HG02571 (cell line): ENCODE measurements at regions not wholly inside any gene's neighbourhood (a gene's known extent, or its start where the extent isn't known, plus 50 kb on each side); places are given as distances from the start of the nearest gene placed in this dataset.

Source experiments
- ATAC-seq: cut with Tn5 transposase; IDR thresholded peaks from one replicate; pipeline ENCODE4 v1.9.1; 2021; ENCODE audit warnings: mild to moderate bottlenecking, moderate library complexity; ENCODE audit not compliant: unreplicated experiment

GRCh38 chr2:60067006-60067405 is 486.4 kb downstream of the BCL11A start:
- ATAC-seq: no peak

DNA sequence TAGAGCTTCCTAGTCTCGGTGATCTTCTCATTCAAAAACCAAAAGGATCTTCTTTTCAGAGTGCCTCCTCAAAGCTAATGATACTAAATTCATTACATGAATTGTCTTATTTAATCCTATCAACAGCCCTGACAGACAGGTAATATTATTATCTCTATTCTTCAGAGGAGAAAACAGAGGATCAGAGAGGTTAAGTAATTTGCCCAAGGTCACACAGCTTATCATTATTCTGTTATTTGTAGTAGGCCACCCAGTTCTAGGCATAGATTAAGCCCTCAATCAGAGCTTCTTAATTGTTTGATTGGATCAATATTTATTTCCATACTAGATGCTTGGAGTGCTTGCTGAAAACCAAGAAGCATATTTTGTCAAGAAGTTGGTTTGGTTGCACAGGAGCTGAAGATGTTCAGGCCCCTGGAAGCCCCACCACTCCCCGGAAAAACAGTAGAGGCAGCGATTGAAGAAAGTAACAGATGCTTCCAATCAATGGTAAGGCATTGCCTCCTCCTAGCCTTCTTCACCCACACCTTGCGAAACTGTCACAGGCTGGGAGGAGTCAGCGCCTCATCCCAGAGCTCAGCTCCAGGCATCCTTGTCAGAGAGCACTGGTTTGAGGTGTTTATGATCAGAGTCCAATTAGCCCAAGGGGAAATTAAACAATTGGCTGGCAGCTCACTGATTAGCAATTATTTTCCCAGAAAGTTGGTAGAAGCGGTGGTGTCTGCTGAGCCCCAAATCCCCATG is 487.2 kb downstream of the BCL11A start:
- no peak for ATAC-seq

DNA sequence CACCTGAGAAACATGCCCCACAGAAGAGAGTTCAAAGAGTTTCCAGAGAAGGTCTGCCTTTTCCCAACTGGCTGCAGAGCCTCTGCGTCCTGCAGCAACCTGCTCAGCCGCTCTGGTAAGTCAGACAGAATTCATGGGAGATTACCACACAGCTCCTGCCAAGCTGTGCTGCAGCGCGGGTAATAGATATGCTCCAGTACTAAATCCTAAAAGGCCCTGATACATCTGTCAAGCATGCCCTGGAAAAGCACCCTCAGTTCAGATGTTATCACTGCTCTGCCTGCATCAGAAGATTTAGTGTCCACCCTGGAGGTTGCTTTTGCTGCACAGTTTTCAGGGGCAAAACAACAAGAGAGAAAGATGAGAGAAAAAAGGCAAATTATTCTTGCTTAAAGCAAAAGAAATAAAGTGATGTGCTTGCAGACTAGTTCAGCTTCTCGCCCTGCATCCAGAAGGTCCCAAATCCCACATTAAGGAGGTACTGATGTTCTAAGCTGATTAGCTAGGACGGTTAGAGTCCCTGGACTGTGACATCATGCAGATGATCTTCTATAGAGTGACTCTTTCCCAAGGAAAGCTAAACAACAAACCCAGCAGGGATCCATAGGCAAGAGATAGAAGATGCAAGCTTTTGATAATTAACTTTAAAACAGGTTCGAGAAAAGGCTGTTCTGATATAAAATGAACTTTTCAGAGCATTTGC is 488.6 kb downstream of the BCL11A start:
- ATAC-seq: no peak

GRCh38 chr2:60058781-60059180 is 494.7 kb downstream of the BCL11A start:
- ATAC-seq: no peak

- no peak for ATAC-seq
Observed at GRCh38 chr2:60054571-60055340, 498.7 kb downstream of the BCL11A start.

DNA sequence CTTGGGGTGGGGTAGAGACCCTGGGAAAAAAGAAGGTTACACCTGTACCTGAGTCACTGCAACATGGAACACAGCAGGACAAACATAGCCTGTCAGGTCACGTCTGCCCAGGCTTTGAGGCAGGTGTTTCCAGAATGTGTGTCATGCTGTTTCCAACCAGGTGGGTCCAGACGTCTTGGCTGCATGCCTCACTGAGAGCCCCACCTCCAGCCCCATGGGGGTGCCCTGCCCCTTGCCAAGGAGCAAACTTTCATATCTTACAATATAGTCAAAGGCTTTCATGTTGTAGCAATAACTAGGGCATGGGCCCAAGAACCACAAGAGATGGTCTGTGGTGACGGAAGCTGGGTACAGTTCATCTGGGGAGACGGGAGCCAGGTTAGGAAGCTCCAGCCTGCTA is 499.7 kb downstream of the BCL11A start:
- ATAC-seq: no peak

GRCh38 chr2:60052601-60053000 is 500.9 kb downstream of the BCL11A start:
- no peak for ATAC-seq

GRCh38 chr2:60051991-60052390 is 501.5 kb downstream of the BCL11A start:
- ATAC-seq: no peak

- ATAC-seq: no peak
Observed at GRCh38 chr2:60047944-60048525, 505.4 kb downstream of the BCL11A start.

- no peak for ATAC-seq
Observed at GRCh38 chr2:60047347-60047746, 506.1 kb downstream of the BCL11A start.

DNA sequence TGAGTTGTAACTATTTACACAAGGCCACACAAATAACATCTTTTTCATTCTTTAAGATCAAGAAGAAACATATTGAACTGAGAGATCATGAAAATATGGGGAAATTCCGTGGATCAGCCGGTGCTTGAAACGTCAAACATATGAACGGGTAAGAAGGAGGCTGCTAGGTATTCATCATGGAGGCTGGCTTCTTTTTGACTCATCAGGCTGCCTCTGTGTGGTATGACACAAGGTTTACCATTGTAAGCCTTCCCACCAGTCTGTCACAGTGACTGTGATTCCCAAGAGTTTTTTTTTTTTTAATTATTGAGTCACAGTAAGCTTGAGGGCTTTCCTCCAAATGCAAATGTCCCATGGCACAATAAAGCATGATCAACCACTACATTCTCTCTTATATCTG is 506.9 kb downstream of the BCL11A start:
- no peak for ATAC-seq

- ATAC-seq: no peak
Observed at GRCh38 chr2:60045456-60045855, 508.0 kb downstream of the BCL11A start.

DNA sequence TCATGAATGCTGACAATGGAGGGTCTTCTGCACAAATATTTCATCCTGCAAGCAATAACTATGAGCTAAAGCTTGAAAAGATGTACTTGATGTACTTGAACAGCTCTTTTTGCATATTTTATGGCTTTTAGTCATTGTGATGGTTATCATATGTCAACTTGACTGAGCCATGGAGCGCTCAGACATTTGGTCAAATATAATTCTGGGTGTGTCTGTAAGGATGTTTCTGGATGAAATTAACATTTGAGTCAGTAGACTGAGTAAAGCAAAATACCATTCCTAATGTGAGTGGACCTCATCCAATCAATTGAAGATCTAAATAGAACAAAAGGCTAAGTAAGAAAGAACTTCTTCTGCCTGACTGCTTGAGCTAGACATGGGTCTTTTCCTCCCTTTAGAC is 509.0 kb downstream of the BCL11A start:
- ATAC-seq: no peak

GRCh38 chr2:60042023-60042422 is 511.4 kb downstream of the BCL11A start:
- no peak for ATAC-seq

DNA sequence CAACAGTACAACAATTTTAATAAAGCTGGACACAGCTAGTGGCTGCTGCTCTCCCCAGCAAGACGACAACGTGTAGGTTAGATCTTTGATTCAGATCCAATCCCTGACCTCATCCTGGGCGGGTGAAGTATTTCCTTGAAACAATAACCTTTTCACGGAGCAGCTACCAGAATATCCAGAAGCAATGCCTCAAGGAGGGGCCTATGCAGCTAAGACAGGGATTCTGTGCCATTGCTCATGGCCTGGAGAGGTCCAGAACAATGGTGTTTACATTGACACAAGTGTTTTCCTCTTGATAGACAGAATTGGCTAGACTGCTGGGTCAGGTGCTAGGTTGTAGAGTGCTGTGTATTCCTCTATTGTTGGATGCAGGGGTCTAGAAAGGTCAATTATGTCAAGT is 520.1 kb downstream of the BCL11A start:
- ATAC-seq: no peak

- no peak for ATAC-seq
Observed at GRCh38 chr2:60029566-60029883, 523.9 kb downstream of the BCL11A start.

DNA sequence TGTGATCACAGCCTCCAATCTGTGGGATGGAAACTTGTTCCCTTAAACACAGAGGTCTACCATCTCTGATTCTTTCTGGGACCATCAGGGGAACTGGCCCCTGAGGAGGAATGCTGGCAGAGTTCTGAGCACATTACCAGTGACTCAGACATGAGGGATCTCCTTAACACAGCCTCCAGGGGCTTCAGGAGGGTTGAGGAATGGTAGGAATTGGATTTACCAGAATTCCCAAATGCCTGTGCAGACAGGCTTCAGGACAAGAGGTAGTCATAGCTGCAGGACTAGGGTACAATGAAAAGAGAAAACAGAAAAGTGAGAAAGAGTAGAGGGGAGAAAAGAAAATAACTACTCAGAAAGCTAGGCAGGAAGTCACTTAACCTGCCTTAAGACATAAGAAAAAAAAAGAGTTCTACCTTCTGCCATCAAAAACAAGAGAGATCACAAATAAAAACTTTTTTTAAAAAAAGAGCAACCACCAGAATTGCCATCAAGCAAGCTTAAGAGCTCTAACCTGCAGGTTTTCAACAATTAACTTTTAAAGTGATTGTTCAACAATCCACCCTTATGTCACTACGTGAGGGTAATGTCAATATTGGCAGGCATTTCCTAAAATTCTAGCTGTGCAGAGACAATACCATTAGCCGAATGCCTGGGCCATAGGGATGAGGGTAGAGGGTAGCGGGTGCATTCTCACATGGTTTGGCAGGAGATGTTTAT is 524.4 kb downstream of the BCL11A start:
- no peak for ATAC-seq

DNA sequence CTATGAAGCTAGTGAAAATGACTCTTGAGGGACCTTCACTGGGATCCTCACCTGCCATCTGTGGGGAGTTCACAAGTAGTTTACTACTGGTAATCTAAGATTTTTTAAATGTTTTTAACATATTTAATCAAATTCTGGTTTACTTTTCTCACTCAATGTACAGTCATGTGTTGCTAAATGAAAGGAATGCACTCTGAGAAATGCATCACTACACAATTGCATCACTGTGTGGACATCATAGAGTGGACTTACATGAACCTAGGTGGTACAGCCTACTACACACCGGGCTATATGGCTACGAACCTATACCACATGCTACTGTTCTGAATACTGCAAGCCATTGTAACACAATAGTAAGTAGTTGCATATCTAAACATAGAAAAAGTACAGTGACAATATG is 528.0 kb downstream of the BCL11A start:
- no peak for ATAC-seq

- no peak for ATAC-seq
Observed at GRCh38 chr2:60023256-60023985, 530.0 kb downstream of the BCL11A start.

GRCh38 chr2:60007671-60008070 is 545.8 kb downstream of the BCL11A start:
- ATAC-seq: no peak
